ENCODE measurements at regions not wholly inside any gene's neighbourhood (a gene's known extent, or its start where the extent isn't known, plus 50 kb on each side); places are given as distances from the start of the nearest gene placed in this dataset.

- TF ChIP-seq CTCF (IDR thresholded peaks at IDR 0.05) = no peak
These were observed 122.6 kb downstream of the EDN3 start for GRCh38 chr20:59422872-59423544.

- TF ChIP-seq CTCF (IDR thresholded peaks at IDR 0.05) = no peak
These were observed 124.6 kb downstream of the EDN3 start for GRCh38 chr20:59424976-59425375.

- TF ChIP-seq CTCF (IDR thresholded peaks at IDR 0.05) = no peak
These were observed 125.2 kb downstream of the EDN3 start for GRCh38 chr20:59425572-59425971.

GRCh38 chr20:59428006-59428405, 127.6 kb downstream of the EDN3 start:
- no peak for TF ChIP-seq CTCF (IDR thresholded peaks at IDR 0.05)

GRCh38 chr20:59428441-59429205, 128.2 kb downstream of the EDN3 start:
- TF ChIP-seq CTCF (IDR thresholded peaks at IDR 0.05) = peak; percentile 38

GRCh38 chr20:59429396-59429795, 129.0 kb downstream of the EDN3 start:
- TF ChIP-seq CTCF (IDR thresholded peaks at IDR 0.05) = no peak

- no peak for TF ChIP-seq CTCF (IDR thresholded peaks at IDR 0.05)
These were observed 130.6 kb downstream of the EDN3 start for GRCh38 chr20:59431014-59431413.

Data from LNCAP (cell line).